ENCODE measurements at regions not wholly inside any gene's neighbourhood (a gene's known extent, or its start where the extent isn't known, plus 50 kb on each side); places are given as distances from the start of the nearest gene placed in this dataset.

- no peak for FAIRE-seq
- ATAC-seq, result no peak
- H3K4me1 ChIP-seq, result no peaks in the 10 kb centered on the region
- peaks cover 3% of the 10 kb centered on the region; the same call in 2 of the 3 replicates for H3K9me3 ChIP-seq
- ChIA-PET CTCF (no interaction called here), POLR2A (no interaction called here)
- H3K4me3 ChIP-seq, result no peak overlapping the region
- no peak overlapping the region for H3K27ac ChIP-seq
- TF ChIP-seq ZSCAN20 (CRISPR knock-in tag; IDR thresholded peaks at IDR 0.05) (no peak), CEBPB (IDR thresholded peaks at IDR 0.05) (peak in 1 of 2 experiments; percentile 33; a peak in 1 of 4 replicates)
- TF ChIP-seq, protein P1, sequence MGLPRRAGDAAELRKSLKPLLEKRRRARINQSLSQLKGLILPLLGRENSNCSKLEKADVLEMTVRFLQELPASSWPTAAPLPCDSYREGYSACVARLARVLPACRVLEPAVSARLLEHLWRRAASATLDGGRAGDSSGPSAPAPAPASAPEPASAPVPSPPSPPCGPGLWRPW (IDR thresholded peaks at IDR 0.05), result no peak
- DNase-seq (ENCODE audit: low read depth in 1 of 2, low spot score in 1 of 2), result no peak
- no peak overlapping the region for H3K4me2 ChIP-seq
- 20% methylated on average over 3 of the region's 3 CpGs for WGBS (ENCODE audit: missing lambda C conversion rate)
Measured at GRCh38 chr7:156261581-156261980, 379.0 kb upstream of the RNF32 start.

DNA sequence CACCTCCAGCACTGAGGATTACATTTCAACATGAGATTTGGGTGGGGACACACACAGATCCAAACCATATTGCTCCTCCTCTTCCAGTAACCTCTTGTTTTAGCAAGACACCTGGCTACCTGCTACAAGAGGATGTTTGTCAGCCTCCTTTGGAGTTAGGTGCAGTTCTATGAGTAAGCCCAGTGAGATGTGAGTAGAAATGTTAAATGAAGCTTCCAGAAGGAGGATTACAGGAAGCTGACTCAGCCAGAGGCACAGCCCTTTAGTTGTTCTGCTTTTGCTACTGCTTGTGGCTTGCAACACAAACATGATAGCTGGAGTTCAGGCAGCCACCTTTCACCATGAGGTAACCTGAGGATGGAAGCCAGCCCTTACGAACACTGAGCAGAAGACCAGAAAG, 382.7 kb upstream of the RNF32 start:
- Histone ChIP-seq H3K4me2 (no peak overlapping the region), H3K4me3 (no peak overlapping the region), H3K27ac (no peak overlapping the region), H3K9me3 (peaks cover 3% of the 10 kb centered on the region; the same call in 2 of the 3 replicates), H3K4me1 (no peaks in the 10 kb centered on the region)
- ChIA-PET POLR2A (no interaction called here), CTCF (no interaction called here)
- TF ChIP-seq POLR2A (IDR thresholded peaks at IDR 0.05; ENCODE audit: low read length), result no peak
- no peak for TF ChIP-seq EHMT2 (IDR thresholded peaks at IDR 0.05; ENCODE audit: low read depth)
- TF ChIP-seq TFCP2L1 (CRISPR knock-in tag; IDR thresholded peaks at IDR 0.05), result no peak
- TF ChIP-seq, protein P2, sequence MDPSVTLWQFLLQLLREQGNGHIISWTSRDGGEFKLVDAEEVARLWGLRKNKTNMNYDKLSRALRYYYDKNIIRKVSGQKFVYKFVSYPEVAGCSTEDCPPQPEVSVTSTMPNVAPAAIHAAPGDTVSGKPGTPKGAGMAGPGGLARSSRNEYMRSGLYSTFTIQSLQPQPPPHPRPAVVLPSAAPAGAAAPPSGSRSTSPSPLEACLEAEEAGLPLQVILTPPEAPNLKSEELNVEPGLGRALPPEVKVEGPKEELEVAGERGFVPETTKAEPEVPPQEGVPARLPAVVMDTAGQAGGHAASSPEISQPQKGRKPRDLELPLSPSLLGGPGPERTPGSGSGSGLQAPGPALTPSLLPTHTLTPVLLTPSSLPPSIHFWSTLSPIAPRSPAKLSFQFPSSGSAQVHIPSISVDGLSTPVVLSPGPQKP (IDR thresholded peaks at IDR 0.05; ENCODE audit: low read depth, low read length), result no peak
- TF ChIP-seq RFX5 (IDR thresholded peaks at IDR 0.05), result no peak
- no peak for TF ChIP-seq EP300 (IDR thresholded peaks at IDR 0.05)
- TF ChIP-seq REST (IDR thresholded peaks at IDR 0.05), result no peak
- no peak for TF ChIP-seq FOSL2 (IDR thresholded peaks at IDR 0.05)
- TF ChIP-seq FOSL2 (CRISPR knock-in tag; IDR thresholded peaks at IDR 0.05), result no peak
- TF ChIP-seq POLR2AphosphoS2 (conservative IDR thresholded peaks at IDR 0.05; ENCODE audit: low read length), result no peak
- no peak for TF ChIP-seq SMC3 (IDR thresholded peaks at IDR 0.05)
- TF ChIP-seq CBX8 (IDR thresholded peaks at IDR 0.05), result no peak
- no peak for TF ChIP-seq RNF2 (IDR thresholded peaks at IDR 0.05; ENCODE audit: borderline replicate concordance, low read depth)
- no peak for TF ChIP-seq KDM1A (IDR thresholded peaks at IDR 0.05; ENCODE audit: low read depth)
- no peak for TF ChIP-seq HEYL (CRISPR knock-in tag; IDR thresholded peaks at IDR 0.05)
- no peak for TF ChIP-seq FOXS1 (CRISPR knock-in tag; IDR thresholded peaks at IDR 0.05)
- TF ChIP-seq RARB (CRISPR knock-in tag; IDR thresholded peaks at IDR 0.05), result no peak
- ATAC-seq, result no peak
- DNase-seq (ENCODE audit: low read depth in 1 of 2, low spot score in 1 of 2), result no peak
- FAIRE-seq, result no peak
- 59% methylated on average over 1 of the region's 1 CpG for whole genome bisulfite sequencing (ENCODE audit: missing lambda C conversion rate)

GRCh38 chr7:156255635-156256034, 384.9 kb upstream of the RNF32 start:
- Histone ChIP-seq H3K4me3 (no peak overlapping the region), H3K27ac (no peak overlapping the region), H3K4me2 (no peak overlapping the region), H3K4me1 (no peaks in the 10 kb centered on the region), H3K9me3 (peaks cover 3% of the 10 kb centered on the region; the same call in 2 of the 3 replicates)
- ATAC-seq, result no peak
- ChIA-PET POLR2A (no interaction called here), CTCF (no interaction called here)
- no peak for FAIRE-seq
- DNase-seq (ENCODE audit: low read depth in 1 of 2, low spot score in 1 of 2), result no peak
- TF ChIP-seq, protein P3, sequence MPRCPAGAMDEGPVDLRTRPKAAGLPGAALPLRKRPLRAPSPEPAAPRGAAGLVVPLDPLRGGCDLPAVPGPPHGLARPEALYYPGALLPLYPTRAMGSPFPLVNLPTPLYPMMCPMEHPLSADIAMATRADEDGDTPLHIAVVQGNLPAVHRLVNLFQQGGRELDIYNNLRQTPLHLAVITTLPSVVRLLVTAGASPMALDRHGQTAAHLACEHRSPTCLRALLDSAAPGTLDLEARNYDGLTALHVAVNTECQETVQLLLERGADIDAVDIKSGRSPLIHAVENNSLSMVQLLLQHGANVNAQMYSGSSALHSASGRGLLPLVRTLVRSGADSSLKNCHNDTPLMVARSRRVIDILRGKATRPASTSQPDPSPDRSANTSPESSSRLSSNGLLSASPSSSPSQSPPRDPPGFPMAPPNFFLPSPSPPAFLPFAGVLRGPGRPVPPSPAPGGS (IDR thresholded peaks at IDR 0.05), result no peak
- no peak for TF ChIP-seq MYC (IDR thresholded peaks at IDR 0.05; ENCODE audit: borderline replicate concordance, low read length)
- no peak for TF ChIP-seq BHLHE40 (IDR thresholded peaks at IDR 0.05; ENCODE audit: low read depth, low read length)
- TF ChIP-seq HOXA7 (CRISPR knock-in tag; IDR thresholded peaks at IDR 0.05), result no peak
- no peak for TF ChIP-seq RFX5 (IDR thresholded peaks at IDR 0.05)
- TF ChIP-seq, protein P4, sequence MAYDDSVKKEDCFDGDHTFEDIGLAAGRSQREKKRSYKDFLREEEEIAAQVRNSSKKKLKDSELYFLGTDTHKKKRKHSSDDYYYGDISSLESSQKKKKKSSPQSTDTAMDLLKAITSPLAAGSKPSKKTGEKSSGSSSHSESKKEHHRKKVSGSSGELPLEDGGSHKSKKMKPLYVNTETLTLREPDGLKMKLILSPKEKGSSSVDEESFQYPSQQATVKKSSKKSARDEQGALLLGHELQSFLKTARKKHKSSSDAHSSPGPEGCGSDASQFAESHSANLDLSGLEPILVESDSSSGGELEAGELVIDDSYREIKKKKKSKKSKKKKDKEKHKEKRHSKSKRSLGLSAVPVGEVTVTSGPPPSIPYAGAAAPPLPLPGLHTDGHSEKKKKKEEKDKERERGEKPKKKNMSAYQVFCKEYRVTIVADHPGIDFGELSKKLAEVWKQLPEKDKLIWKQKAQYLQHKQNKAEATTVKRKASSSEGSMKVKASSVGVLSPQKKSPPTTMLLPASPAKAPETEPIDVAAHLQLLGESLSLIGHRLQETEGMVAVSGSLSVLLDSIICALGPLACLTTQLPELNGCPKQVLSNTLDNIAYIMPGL (CRISPR knock-in tag; IDR thresholded peaks at IDR 0.05; ENCODE audit: borderline replicate concordance), result no peak
- no peak for TF ChIP-seq RARB (CRISPR knock-in tag; IDR thresholded peaks at IDR 0.05)
- TF ChIP-seq CHD4 (IDR thresholded peaks at IDR 0.05; ENCODE audit: borderline replicate concordance), result no peak
- no peak for TF ChIP-seq ZNF302 (CRISPR knock-in tag; IDR thresholded peaks at IDR 0.05)
- TF ChIP-seq ESRRA (IDR thresholded peaks at IDR 0.05; ENCODE audit: borderline replicate concordance, low read length), result no peak
- TF ChIP-seq CBX2 (IDR thresholded peaks at IDR 0.05; ENCODE audit: borderline replicate concordance, low read depth), result no peak
- 44% methylated on average over 5 of the region's 5 CpGs for WGBS (ENCODE audit: missing lambda C conversion rate)
